Neural cell (in vitro differentiated cells): ENCODE measurements at regions not wholly inside any gene's neighbourhood (a gene's known extent, or its start where the extent isn't known, plus 50 kb on each side); places are given as distances from the start of the nearest gene placed in this dataset.

Source experiments
- H2AFZ ChIP-seq: fragments of 200-600, 300-800 bp; sonication (generic), shearing (Covaris generic); 2 replicates; pipeline ENCODE4 v1.6.0; 2014; ENCODE audit warnings: low read depth, mild to moderate bottlenecking, antibody characterized with exemption, low read length, moderate library complexity
- H3F3A ChIP-seq: fragments of 200-600 bp; shearing (Covaris generic); 2 replicates; pipeline ENCODE4 v1.6.1; 2016; ENCODE audit warnings: mild to moderate bottlenecking, moderate library complexity, mixed read lengths, antibody characterized with exemption, low read length; ENCODE audit not compliant: insufficient read depth, poor library complexity, severe bottlenecking
- H3K27ac ChIP-seq: fragments of 200-600, 300-800 bp; sonication (generic), shearing (Covaris generic); 2 replicates; pipeline ENCODE4 v1.5.1; 2014; ENCODE audit warnings: mild to moderate bottlenecking, low read length, moderate library complexity
- H3K27me3 ChIP-seq: fragments of 300-800, 200-600 bp; sonication (generic), shearing (Covaris generic); 2 replicates; pipeline ENCODE4 v1.6.0; 2014; ENCODE audit warnings: mild to moderate bottlenecking, low read depth, low read length, moderate library complexity; ENCODE audit not compliant: insufficient read depth
- H3K36me3 ChIP-seq: fragments of 300-800, 200-600 bp; sonication (generic), shearing (Covaris generic); 2 replicates; pipeline ENCODE4 v1.5.1; 2014; ENCODE audit warnings: mild to moderate bottlenecking, antibody characterized with exemption, low read length, moderate library complexity; ENCODE audit not compliant: insufficient read depth
- H3K4me2 ChIP-seq: fragments of 300-800, 200-600 bp; sonication (generic), shearing (Covaris generic); 2 replicates; pipeline ENCODE4 v1.6.0; 2014; ENCODE audit warnings: mild to moderate bottlenecking, low read length
- H3K4me3 ChIP-seq: fragments of 300-800, 200-600 bp; sonication (generic), shearing (Covaris generic); 2 replicates; pipeline ENCODE4 v1.5.1; 2014; ENCODE audit warnings: mild to moderate bottlenecking, low read length, moderate library complexity
- H3K79me2 ChIP-seq: fragments of 200-600 bp; shearing (Covaris generic); replicated peaks from 2 replicates; pipeline ENCODE4 v1.6.0; 2014; ENCODE audit warnings: mild to moderate bottlenecking, low read length, moderate library complexity; ENCODE audit not compliant: insufficient read depth
- H3K9ac ChIP-seq: fragments of 300-800, 200-600 bp; sonication (generic), shearing (Covaris generic); 2 replicates; pipeline ENCODE4 v1.6.1; 2016; ENCODE audit warnings: mild to moderate bottlenecking, low read length, mixed read lengths
- H3K9me2 ChIP-seq: fragments of 200-600 bp; shearing (Covaris generic); 2 replicates; pipeline ENCODE4 v1.6.1; 2016; ENCODE audit warnings: mild to moderate bottlenecking, low read length, mixed read lengths; ENCODE audit not compliant: insufficient read depth
- H3K9me3 ChIP-seq: fragments of 200-600, 300-800 bp; sonication (generic), shearing (Covaris generic); 2 replicates; pipeline ENCODE4 v1.6.1; 2016; ENCODE audit warnings: mild to moderate bottlenecking, mixed run types, low read length, moderate library complexity, mixed read lengths
- H4K20me1 ChIP-seq: fragments of 200-600 bp; shearing (Covaris generic); 2 replicates; pipeline ENCODE4 v1.6.1; 2016; ENCODE audit warnings: mild to moderate bottlenecking, mixed run types; ENCODE audit not compliant: insufficient read depth
- CTCF ChIP-seq: fragments of 450-650 bp; IDR thresholded peaks from 2 replicates; pipeline ENCODE4 v1.5.1; 2014; ENCODE audit warnings: antibody characterized with exemption, mild to moderate bottlenecking, moderate library complexity; ENCODE audit not compliant: poor library complexity, severe bottlenecking
- EP300 ChIP-seq: fragments of 450-650 bp; conservative IDR thresholded peaks from 2 replicates; pipeline ENCODE4 v1.6.1; 2014; ENCODE audit warnings: antibody characterized with exemption, mild to moderate bottlenecking, moderate library complexity; ENCODE audit not compliant: poor library complexity, severe bottlenecking
- EZH2 ChIP-seq: fragments of 200-600, 300-800 bp; shearing (Covaris generic), sonication (generic); IDR thresholded peaks from 2 replicates; pipeline ENCODE4 v1.6.1; 2014; ENCODE audit warnings: antibody characterized with exemption, low read length, borderline replicate concordance, mild to moderate bottlenecking; ENCODE audit not compliant: insufficient read depth, poor library complexity, severe bottlenecking
- MXI1 ChIP-seq: fragments of 450-650 bp; conservative IDR thresholded peaks from 2 replicates; pipeline ENCODE4 v1.6.1; 2014; ENCODE audit warnings: antibody characterized with exemption, mild to moderate bottlenecking; ENCODE audit not compliant: poor library complexity, severe bottlenecking
- POLR2AphosphoS5 ChIP-seq: IDR thresholded peaks from 2 replicates; pipeline ENCODE4 v1.6.1; 2012
- RAD21 ChIP-seq: fragments of 450-650 bp; conservative IDR thresholded peaks from 2 replicates; pipeline ENCODE4 v1.6.1; 2014; ENCODE audit warnings: antibody characterized with exemption, mild to moderate bottlenecking, moderate library complexity
- REST ChIP-seq: IDR thresholded peaks from 2 replicates; pipeline ENCODE4 v1.6.1; 2012; ENCODE audit warnings: borderline replicate concordance
- SMC3 ChIP-seq: fragments of 450-650 bp; conservative IDR thresholded peaks from 2 replicates; pipeline ENCODE4 v1.6.1; 2014; ENCODE audit warnings: antibody characterized with exemption, mild to moderate bottlenecking, moderate library complexity; ENCODE audit not compliant: poor library complexity
- TAF1 ChIP-seq: IDR thresholded peaks from 2 replicates; pipeline ENCODE4 v1.6.1; 2012; ENCODE audit warnings: low read depth

DNA sequence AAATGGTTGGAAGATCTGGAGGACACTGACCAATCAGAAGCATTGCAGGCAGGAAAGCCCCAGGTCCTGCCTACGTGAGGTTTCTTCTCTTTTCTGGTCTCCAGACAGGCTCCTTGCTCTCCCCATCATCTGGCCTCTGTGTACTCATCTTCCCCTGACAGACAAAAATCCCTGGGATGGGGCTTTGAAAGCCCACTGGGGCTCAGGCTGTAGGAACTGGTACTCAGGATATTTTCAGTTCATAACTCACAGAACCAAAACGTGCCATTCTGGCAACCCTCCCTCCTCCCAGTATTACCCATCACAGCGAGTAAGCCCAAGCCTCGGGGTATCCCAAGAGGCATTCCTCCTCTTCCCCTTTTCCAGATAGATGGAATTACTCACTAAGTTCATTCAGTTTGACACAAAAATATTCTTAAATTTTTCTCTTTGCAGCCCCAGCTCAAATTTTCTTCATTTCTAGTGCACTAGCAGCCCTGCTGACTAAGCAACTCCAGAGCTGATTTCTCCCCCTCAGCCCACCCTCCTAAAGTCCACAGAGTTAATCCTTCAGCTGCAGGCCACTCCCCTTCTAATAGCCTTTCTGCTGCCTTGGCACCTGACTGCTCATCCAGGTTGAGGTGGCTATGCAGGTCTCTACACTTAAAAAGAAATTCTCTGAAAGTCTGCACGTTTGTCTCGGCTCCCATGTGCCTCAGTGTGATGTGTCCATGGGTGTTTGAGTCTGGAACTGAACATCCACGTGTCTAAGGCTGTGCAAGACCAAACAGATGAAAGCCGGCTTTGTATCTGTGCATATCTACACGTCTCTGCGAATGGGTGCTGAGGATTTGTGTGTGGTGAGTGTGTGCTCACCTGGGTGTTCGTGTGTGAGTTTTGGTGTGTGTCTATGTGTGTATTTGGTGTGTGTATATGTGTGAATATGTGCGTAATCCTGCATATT lies 331.4 kb downstream of the CCSER2 start:
- Histone ChIP-seq H3K27ac (peak overlapping the region; percentile 27), H3K9ac (no peak overlapping the region), H3F3A (no peaks in the 10 kb centered on the region), H4K20me1 (no peaks in the 10 kb centered on the region), H3K4me2 (no peak overlapping the region), H3K4me3 (no peak overlapping the region), H3K9me3 (no peaks in the 10 kb centered on the region), H3K79me2 (no peaks in the 10 kb centered on the region), H3K36me3 (no peaks in the 10 kb centered on the region), H3K9me2 (no peaks in the 10 kb centered on the region), H2AFZ (no peak overlapping the region), H3K27me3 (no peaks in the 10 kb centered on the region)
- TF ChIP-seq SMC3 (no peak), RAD21 (no peak), POLR2AphosphoS5 (no peak), REST (no peak), CTCF (no peak), MXI1 (no peak), EP300 (no peak), TAF1 (no peak), EZH2 (no peak)

- H3K9me3 ChIP-seq, result no peaks in the 10 kb centered on the region
- no peak for TF ChIP-seq TAF1
- TF ChIP-seq EP300, result no peak
- peak; percentile 34 for TF ChIP-seq POLR2AphosphoS5
- no peak for TF ChIP-seq RAD21
- no peak for TF ChIP-seq MXI1
- no peak for TF ChIP-seq CTCF
- no peak for TF ChIP-seq EZH2
- peak; percentile 58 for TF ChIP-seq REST
- no peak for TF ChIP-seq SMC3
- H3K4me3 ChIP-seq, result no peak overlapping the region
- no peaks in the 10 kb centered on the region for H3K9me2 ChIP-seq
- no peak overlapping the region for H3K9ac ChIP-seq
- no peak overlapping the region for H2AFZ ChIP-seq
- H3K27ac ChIP-seq, result peak overlapping the region; percentile 27
- no peaks in the 10 kb centered on the region for H3K36me3 ChIP-seq
- H3K4me2 ChIP-seq, result no peak overlapping the region
- H3F3A ChIP-seq, result no peaks in the 10 kb centered on the region
- H3K79me2 ChIP-seq, result no peaks in the 10 kb centered on the region
- no peaks in the 10 kb centered on the region for H4K20me1 ChIP-seq
- no peaks in the 10 kb centered on the region for H3K27me3 ChIP-seq
Observed at GRCh38 chr10:84660450-84661159, 332.2 kb downstream of the CCSER2 start.
